H1 (cell line): ENCODE measurements at regions not wholly inside any gene's neighbourhood (a gene's known extent, or its start where the extent isn't known, plus 50 kb on each side); places are given as distances from the start of the nearest gene placed in this dataset.

ENCODE experiments used
- EZH2 ChIP-seq: fragments of 200-600 bp; sonication (generic); IDR thresholded peaks from 2 replicates; pipeline ENCODE4 v1.7.1; 2012; ENCODE audit warnings: low read depth, mild to moderate bottlenecking, moderate library complexity, low read length, inconsistent platforms; ENCODE audit not compliant: severe bottlenecking
- KDM1A ChIP-seq: fragments of 200-600, 300-600 bp; sonication (generic); IDR thresholded peaks from 2 replicates; pipeline ENCODE4 v1.7.1; 2016; ENCODE audit warnings: mild to moderate bottlenecking, low read length, borderline replicate concordance
- KDM4A ChIP-seq: IDR thresholded peaks from one replicate; pipeline ENCODE4 v1.7.1; 2012; ENCODE audit warnings: low read depth, mild to moderate bottlenecking, moderate library complexity, low read length, inconsistent platforms; ENCODE audit not compliant: severe bottlenecking
- NRF1 ChIP-seq: IDR thresholded peaks from 2 replicates; pipeline ENCODE4 v1.6.1; 2011; ENCODE audit warnings: mild to moderate bottlenecking, low read depth, low read length, improper control_type of control experiment
- RNF2 ChIP-seq: fragments of 200-900, 300-1000 bp; sonication (generic); IDR thresholded peaks from 2 replicates; pipeline ENCODE4 v1.7.1; 2016; ENCODE audit warnings: borderline replicate concordance, low read depth, mild to moderate bottlenecking, antibody characterized with exemption, low read length; ENCODE audit not compliant: poor library complexity, severe bottlenecking; ENCODE audit errors: missing control alignments
- SIRT6 ChIP-seq: IDR thresholded peaks from one replicate; pipeline ENCODE4 v1.7.1; 2012; ENCODE audit warnings: low read length, inconsistent platforms
- TEAD4 ChIP-seq: IDR thresholded peaks from 2 replicates; pipeline ENCODE4 v1.6.1; 2012; ENCODE audit warnings: low read depth, low read length, inconsistent platforms, mixed read lengths
- USF2 ChIP-seq: IDR thresholded peaks from 2 replicates; pipeline ENCODE4 v1.6.1; 2011; ENCODE audit warnings: low read length, improper control_type of control experiment

DNA sequence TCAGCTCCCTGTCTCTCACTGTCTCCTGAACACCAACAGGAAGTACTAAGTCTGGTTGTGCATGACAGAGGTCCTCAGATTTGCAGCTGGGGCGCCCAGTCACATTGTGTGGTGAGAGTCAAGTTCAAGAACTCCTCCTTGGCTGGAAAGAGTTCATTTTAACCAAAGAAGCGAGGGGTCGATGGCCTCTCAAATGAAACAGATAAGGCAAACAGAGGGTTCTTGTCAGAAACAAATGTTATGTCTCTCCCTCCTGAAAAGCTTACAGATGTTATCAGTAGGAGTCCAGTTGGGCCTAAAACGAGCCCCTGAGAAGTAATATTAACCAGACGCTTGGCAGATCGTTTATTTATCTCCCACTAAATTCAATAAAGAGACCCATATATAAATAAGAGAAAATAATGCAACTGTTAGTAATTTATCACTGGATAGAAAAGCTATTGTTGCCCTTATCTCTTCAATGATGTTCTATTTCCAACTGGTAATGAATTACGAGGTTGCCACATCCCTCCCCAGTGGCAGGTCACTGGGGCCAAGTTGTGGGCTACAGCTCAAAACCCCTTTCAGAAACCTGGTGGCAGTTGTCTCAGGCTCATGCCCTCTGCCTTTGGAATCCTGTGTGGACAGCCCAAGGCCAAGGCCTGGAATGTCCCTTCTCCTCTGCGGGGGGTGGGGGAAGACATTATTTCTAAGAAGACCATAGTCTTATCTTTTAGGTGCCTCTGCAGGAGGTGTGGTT lies 307.5 kb upstream of the DYNLRB2 start (continued):
- TF ChIP-seq RNF2 (no peak), USF2 (no peak), SIRT6 (no peak), KDM4A (no peak), EZH2 (no peak), NRF1 (no peak), KDM1A (no peak), TEAD4 (no peak)
